Right lobe of liver (tissue), 6 donors: ENCODE measurements at regions not wholly inside any gene's neighbourhood (a gene's known extent, or its start where the extent isn't known, plus 50 kb on each side); places are given as distances from the start of the nearest gene placed in this dataset.

Experiments
- ATAC-seq, 4 donors: fragments of 200-7000 bp; cut with Tn5 transposase; one replicate each; pipeline ENCODE4 v1.9.1; 2020; ENCODE audit warnings: mild to moderate bottlenecking in 4 of 4, moderate library complexity in 4 of 4
- DNase-seq, 3 donors: peaks; one replicate each; pipeline ENCODE4 v3.0.0-alpha.2; 2020
- H3K27ac ChIP-seq, 3 donors: fragments of 200-600 bp; one replicate each; pipeline ENCODE4 v1.8.0; 2022
- H3K27me3 ChIP-seq, 2 donors: fragments of 200-600 bp; one replicate each; pipeline ENCODE4 v1.8.0; 2022
- H3K36me3 ChIP-seq, 4 donors: fragments of 200-600 bp; sonication (generic) in 1 of 4; one replicate each; pipeline versions ENCODE4 v1.5.1 to v1.8.0; 2017 to 2022; ENCODE audit warnings: control low read depth in 1 of 4
- H3K4me1 ChIP-seq, 4 donors: fragments of 200-600 bp; sonication (generic) in 1 of 4; one replicate each; pipeline versions ENCODE4 v1.5.1 to v1.8.0; 2017 to 2022; ENCODE audit warnings: control low read depth in 1 of 4
- H3K4me3 ChIP-seq, 3 donors: fragments of 200-600 bp; one replicate each; pipeline ENCODE4 v1.8.0; 2022
- H3K9me3 ChIP-seq, 4 donors: fragments of 200-600 bp; sonication (generic) in 1 of 4; one replicate each; pipeline versions ENCODE4 v1.5.1 to v1.8.0; 2017 to 2022; ENCODE audit warnings: control low read depth in 1 of 4
- CTCF ChIP-seq, 4 donors: fragments of 200-600 bp in 3 of 4; fragments of 450-650 bp in 1 of 4; IDR thresholded peaks; one replicate each; pipeline versions ENCODE4 v1.5.1 to v1.8.0; 2016 to 2022; ENCODE audit warnings: antibody characterized with exemption in 4 of 4, mild to moderate bottlenecking in 2 of 4
- POLR2A ChIP-seq: fragments of 450-650 bp; IDR thresholded peaks from one replicate; pipeline ENCODE4 v1.6.1; 2017; ENCODE audit warnings: antibody characterized with exemption, mild to moderate bottlenecking
- WGBS: methylation state at CpG from one replicate; pipeline ENCODE4 v1.1.6; 2018; ENCODE audit warnings: low coverage, low lambda C conversion rate; ENCODE audit not compliant: insufficient coverage; ENCODE audit errors: missing lambda C conversion rate; 5-methylcytosine and 5-hydroxymethylcytosine counted together
- intact Hi-C, 2 donors: fragments of 100-400 bp; cut with DNase I; formaldehyde crosslinking; loops; one replicate each; pipeline versions ENCODE4 v1.11.2 to v1.14.1; 2022
- donor health status: DM: no; HTN: yes; CAD: no.
- donor health status: DM: no; HTN: no; CAD: no.
- donor health status: DM: no; HTN: no; CAD: no.
- donor health status: DM: no; HTN: yes; CAD: no.
- donor health status: DM: no; HTN: yes; CAD: no.

- DNase-seq (no peak), ATAC-seq (no peak)
- WGBS: 29% methylated on average over 2 of the region's 2 CpGs
- no peaks in the 10 kb centered on the region for H3K4me1 ChIP-seq
- no peaks in the 10 kb centered on the region for H3K27me3 ChIP-seq
- no peak overlapping the region for H3K27ac ChIP-seq
- TF ChIP-seq POLR2A (no peak), CTCF (IDR thresholded peaks at IDR 0.05) (no peak)
- intact Hi-C loops: no loop called here
- no peaks in the 10 kb centered on the region for H3K9me3 ChIP-seq
- no peak overlapping the region for H3K4me3 ChIP-seq
- no peaks in the 10 kb centered on the region for H3K36me3 ChIP-seq
Observed at GRCh38 chr4:148737061-148737770, 295.0 kb upstream of the NR3C2 start.

- WGBS: 75% methylated on average over 5 of the region's 5 CpGs
- Histone ChIP-seq H3K36me3 (no peaks in the 10 kb centered on the region), H3K4me1 (no peaks in the 10 kb centered on the region), H3K4me3 (no peak overlapping the region), H3K9me3 (no peaks in the 10 kb centered on the region), H3K27me3 (no peaks in the 10 kb centered on the region), H3K27ac (no peak overlapping the region)
- no peak for ATAC-seq
- DNase-seq: no peak
- intact Hi-C loops: no loop called here
- TF ChIP-seq CTCF (IDR thresholded peaks at IDR 0.05) (no peak), POLR2A (no peak)
Observed at GRCh38 chr4:148735432-148736155, 293.4 kb upstream of the NR3C2 start.

GRCh38 chr4:148730766-148731165 is 288.6 kb upstream of the NR3C2 start:
- ATAC-seq (no peak), DNase-seq (no peak)
- no peaks in the 10 kb centered on the region for H3K27me3 ChIP-seq
- H3K27ac ChIP-seq: no peak overlapping the region
- TF ChIP-seq POLR2A (no peak), CTCF (IDR thresholded peaks at IDR 0.05) (no peak)
- H3K9me3 ChIP-seq: no peaks in the 10 kb centered on the region
- no peaks in the 10 kb centered on the region for H3K4me1 ChIP-seq
- intact Hi-C loops: no loop called here
- H3K36me3 ChIP-seq: no peaks in the 10 kb centered on the region
- 64% methylated on average over 4 of the region's 4 CpGs for WGBS
- no peak overlapping the region for H3K4me3 ChIP-seq

GRCh38 chr4:148730082-148730640 is 287.9 kb upstream of the NR3C2 start:
- TF ChIP-seq POLR2A (no peak), CTCF (IDR thresholded peaks at IDR 0.05) (no peak)
- Histone ChIP-seq H3K9me3 (no peaks in the 10 kb centered on the region), H3K27ac (no peak overlapping the region), H3K4me3 (no peak overlapping the region), H3K4me1 (no peaks in the 10 kb centered on the region), H3K27me3 (no peaks in the 10 kb centered on the region), H3K36me3 (no peaks in the 10 kb centered on the region)
- DNase-seq (no peak), ATAC-seq (no peak)
- WGBS: 26% methylated on average over 1 of the region's 1 CpG
- intact Hi-C loops: no loop called here
